HEK293 (cell line): ENCODE measurements at regions not wholly inside any gene's neighbourhood (a gene's known extent, or its start where the extent isn't known, plus 50 kb on each side); places are given as distances from the start of the nearest gene placed in this dataset.

Source experiments
- CTCF ChIA-PET: fragments of 350-600 bp; formaldehyde crosslinking; extraction: SDS; loops from one replicate; lab custom pipeline; 2021; ENCODE audit warnings: antibody characterized with exemption; lab: Yijun Ruan, JAX
- POLR2A ChIA-PET: fragments of 300-600 bp; formaldehyde crosslinking; extraction: SDS; loops from one replicate; lab custom pipeline; 2020; ENCODE audit warnings: antibody characterized with exemption, inconsistent platforms; lab: Yijun Ruan, JAX
- H3K27ac ChIP-seq: fragments of 200-500 bp; sonication (Bioruptor generic); 2 replicates; pipeline ENCODE4 v1.5.1; 2014; ENCODE audit warnings: low read depth, low read length, control low read depth, inconsistent platforms; ENCODE audit errors: extremely low read depth
- H3K36me3 ChIP-seq, 2 experiments: fragments of 200-500 bp in 1 of 2; sonication (Bioruptor generic) in 1 of 2; 1 replicate in 1 of 2; 2 replicates in 1 of 2; pipeline ENCODE4 v1.5.1; 2014 to 2017; ENCODE audit warnings: inconsistent platforms in 2 of 2, low read length in 2 of 2; ENCODE audit not compliant: control insufficient read depth in 2 of 2, insufficient read depth in 1 of 2
- H3K4me1 ChIP-seq: fragments of 200-500 bp; sonication (Bioruptor generic); 2 replicates; pipeline ENCODE4 v1.5.1; 2014; ENCODE audit warnings: mild to moderate bottlenecking, low read length, inconsistent platforms; ENCODE audit not compliant: control insufficient read depth, insufficient read depth
- H3K4me3 ChIP-seq: 2 replicates; pipeline ENCODE4 v1.5.1; 2011; ENCODE audit warnings: low read depth, mild to moderate bottlenecking, control low read depth, low read length, moderate library complexity
- H3K9me3 ChIP-seq: fragments of 200-500 bp; sonication (Bioruptor generic); 2 replicates; pipeline ENCODE4 v1.5.1; 2014; ENCODE audit warnings: low read depth, low read length, inconsistent platforms; ENCODE audit not compliant: control insufficient read depth, insufficient read depth
- EGR2 ChIP-seq: fragments of 450-650 bp; formaldehyde crosslinking; IDR thresholded peaks from 2 replicates; pipeline ENCODE4 v1.5.1; 2016; ENCODE audit warnings: low read depth, missing biosample characterization, missing genetic modification characterization
- GLIS2 ChIP-seq: fragments of 450-650 bp; formaldehyde crosslinking; IDR thresholded peaks from 2 replicates; pipeline ENCODE4 v1.5.1; 2016; ENCODE audit warnings: missing biosample characterization, missing genetic modification characterization
- IKZF3 ChIP-seq: fragments of 450-650 bp; IDR thresholded peaks from 2 replicates; pipeline ENCODE4 v1.5.0; 2018; ENCODE audit warnings: missing biosample characterization, mild to moderate bottlenecking, missing genetic modification characterization, moderate library complexity
- KLF1 ChIP-seq: fragments of 450-650 bp; formaldehyde crosslinking; IDR thresholded peaks from 2 replicates; pipeline ENCODE4 v1.5.1; 2016; ENCODE audit warnings: missing biosample characterization, missing genetic modification characterization
- KLF17 ChIP-seq: fragments of 450-650 bp; formaldehyde crosslinking; IDR thresholded peaks from 2 replicates; pipeline ENCODE4 v1.5.1; 2016; ENCODE audit warnings: missing biosample characterization, missing genetic modification characterization
- KLF9 ChIP-seq: fragments of 450-650 bp; formaldehyde crosslinking; IDR thresholded peaks from 2 replicates; pipeline ENCODE4 v1.5.1; 2016; ENCODE audit warnings: missing biosample characterization, missing genetic modification characterization, low read depth
- SP2 ChIP-seq: fragments of 450-650 bp; formaldehyde crosslinking; IDR thresholded peaks from 2 replicates; pipeline ENCODE4 v1.5.1; 2016; ENCODE audit warnings: missing biosample characterization, missing genetic modification characterization
- SP3 ChIP-seq: fragments of 450-650 bp; formaldehyde crosslinking; IDR thresholded peaks from 2 replicates; pipeline ENCODE4 v1.5.1; 2016; ENCODE audit warnings: missing biosample characterization, missing genetic modification characterization
- TCF7L2 ChIP-seq: IDR thresholded peaks from 2 replicates; pipeline ENCODE4 v1.6.1; 2011; ENCODE audit warnings: low read depth, mild to moderate bottlenecking, inconsistent platforms, low read length, moderate library complexity, borderline replicate concordance
- ZBTB44 ChIP-seq: fragments of 450-650 bp; IDR thresholded peaks from 2 replicates; pipeline ENCODE4 v1.5.1; 2018; ENCODE audit warnings: missing biosample characterization, mild to moderate bottlenecking, missing genetic modification characterization
- ZFHX2 ChIP-seq: fragments of 450-650 bp; formaldehyde crosslinking; conservative IDR thresholded peaks from 2 replicates; pipeline ENCODE4 v1.5.1; 2016; ENCODE audit warnings: missing biosample characterization, missing genetic modification characterization
- ZIC2 ChIP-seq: fragments of 450-650 bp; formaldehyde crosslinking; IDR thresholded peaks from 2 replicates; pipeline ENCODE4 v1.5.1; 2016; ENCODE audit warnings: missing biosample characterization, missing genetic modification characterization
- ZNF133 ChIP-seq: fragments of 450-650 bp; formaldehyde crosslinking; IDR thresholded peaks from 2 replicates; pipeline ENCODE4 v1.5.1; 2016; ENCODE audit warnings: missing biosample characterization, missing genetic modification characterization
- ZNF146 ChIP-seq: fragments of 450-650 bp; formaldehyde crosslinking; IDR thresholded peaks from 2 replicates; pipeline ENCODE4 v1.5.1; 2016; ENCODE audit warnings: missing biosample characterization, missing genetic modification characterization
- ZNF18 ChIP-seq: fragments of 450-650 bp; formaldehyde crosslinking; IDR thresholded peaks from 2 replicates; pipeline ENCODE4 v1.5.1; 2016; ENCODE audit warnings: missing biosample characterization, missing genetic modification characterization
- ZNF223 ChIP-seq: fragments of 450-650 bp; formaldehyde crosslinking; IDR thresholded peaks from 2 replicates; pipeline ENCODE4 v1.5.1; 2016; ENCODE audit warnings: missing biosample characterization, missing genetic modification characterization
- ZNF292 ChIP-seq: fragments of 450-650 bp; formaldehyde crosslinking; IDR thresholded peaks from 2 replicates; pipeline ENCODE4 v1.5.1; 2016; ENCODE audit warnings: low read depth, missing biosample characterization, missing genetic modification characterization, borderline replicate concordance
- ZNF341 ChIP-seq: fragments of 450-650 bp; formaldehyde crosslinking; IDR thresholded peaks from 2 replicates; pipeline ENCODE4; 2016; ENCODE audit warnings: low read depth, missing biosample characterization, missing genetic modification characterization
- ZNF701 ChIP-seq: fragments of 450-650 bp; formaldehyde crosslinking; IDR thresholded peaks from 2 replicates; pipeline ENCODE4 v1.5.1; 2016; ENCODE audit warnings: missing biosample characterization, missing genetic modification characterization
- ZSCAN30 ChIP-seq: fragments of 450-650 bp; IDR thresholded peaks from 2 replicates; pipeline ENCODE4 v1.5.1; 2018; ENCODE audit warnings: missing biosample characterization, mild to moderate bottlenecking, missing genetic modification characterization, moderate library complexity
- ZSCAN5A ChIP-seq: fragments of 450-650 bp; formaldehyde crosslinking; IDR thresholded peaks from 2 replicates; pipeline ENCODE4 v1.5.1; 2016; ENCODE audit warnings: missing biosample characterization, missing genetic modification characterization

- no peaks in the 10 kb centered on the region for H3K9me3 ChIP-seq
- no peak overlapping the region for H3K4me3 ChIP-seq
- H3K36me3 ChIP-seq: no peaks in the 10 kb centered on the region
- CTCF ChIA-PET: no interaction called here
- POLR2A ChIA-PET: no interaction called here
- H3K27ac ChIP-seq: no peak overlapping the region
- peaks cover 8% of the 10 kb centered on the region for H3K4me1 ChIP-seq
- TF ChIP-seq ZNF292 (tag by site-specific recombination): no peak
- no peak for TF ChIP-seq ZSCAN30 (tag by site-specific recombination)
- 0 out of 2 replicates have a peak, but pooled peaks have one; percentile 77 for TF ChIP-seq ZNF18 (tag by site-specific recombination)
- TF ChIP-seq ZNF133 (tag by site-specific recombination): no peak
Observed at GRCh38 chr16:85233516-85233915, 121.2 kb upstream of the CIBAR2 start.

GRCh38 chr16:85234310-85235204 lies 122.3 kb upstream of the CIBAR2 start:
- H3K4me1 ChIP-seq: peaks cover 6% of the 10 kb centered on the region
- ChIA-PET POLR2A (no interaction called here), CTCF (interaction anchor here (0.6 to 1.3 kb wide), 2 partner anchors 11 to 183 kb away, joined by 4 to 5 read pairs; no protein-coding TSS in a partner anchor)
- TF ChIP-seq KLF17 (tag by site-specific recombination) (no peak), TCF7L2 (0 out of 2 replicates have a peak, but pooled peaks have one; percentile 16), IKZF3 (tag by site-specific recombination) (peak; percentile 80), ZIC2 (tag by site-specific recombination) (peak; percentile 30; the same call in 1 of the 2 replicates), ZBTB44 (tag by site-specific recombination) (0 out of 2 replicates have a peak, but pooled peaks have one; percentile 10), ZFHX2 (tag by site-specific recombination) (peak; percentile 84), EGR2 (tag by site-specific recombination) (peak; percentile 75), KLF9 (peak; percentile 58), KLF1 (peak; percentile 91), ZNF701 (tag by site-specific recombination) (no peak), ZNF223 (tag by site-specific recombination) (0 out of 2 replicates have a peak, but pooled peaks have one; percentile 24), ZNF341 (peak; percentile 52), ZNF18 (tag by site-specific recombination) (peak; percentile 87), ZSCAN5A (tag by site-specific recombination) (no peak), SP2 (tag by site-specific recombination) (peak; percentile 43), ZNF146 (tag by site-specific recombination) (no peak), GLIS2 (tag by site-specific recombination) (peak; percentile 8; the same call in 1 of the 2 replicates), SP3 (peak; percentile 60)
- no peak overlapping the region for H3K27ac ChIP-seq
- peak overlapping the region; percentile 14 for H3K4me3 ChIP-seq
- H3K36me3 ChIP-seq: no peaks in the 10 kb centered on the region
- no peaks in the 10 kb centered on the region for H3K9me3 ChIP-seq
